ENCODE measurements at regions not wholly inside any gene's neighbourhood (a gene's known extent, or its start where the extent isn't known, plus 50 kb on each side); places are given as distances from the start of the nearest gene placed in this dataset.

- H3K36me3 ChIP-seq (ENCODE audit: control insufficient read depth, insufficient read depth, low read length), result no peaks in the 10 kb centered on the region
- intact Hi-C loops (cut with micrococcal nuclease; ENCODE audit: unreplicated experiment), result loop anchor here (10.0 kb wide), 2 partner anchors 657 to 767 kb away; partner anchors contain the start of gene PRDM5
- no peak for DNase-seq (ENCODE audit: low read depth, low spot score)
- no peak for ATAC-seq
- no TSS peak for BruUV-seq (replicated peaks)
- no peak overlapping the region for H3K27ac ChIP-seq (ENCODE audit: low read length)
- POLR2A ChIA-PET, result no interaction called here
- H3K27me3 ChIP-seq (ENCODE audit: control insufficient read depth, insufficient read depth, low read length), result no peaks in the 10 kb centered on the region
- TF ChIP-seq SIN3A (IDR thresholded peaks at IDR 0.05; ENCODE audit: borderline replicate concordance, insufficient read depth, low read depth, low read length), result no peak
- no peak for TF ChIP-seq TCF7L2 (IDR thresholded peaks at IDR 0.05; ENCODE audit: low read depth, low read length)
- no peak for TF ChIP-seq CTCF (IDR thresholded peaks at IDR 0.05)
- no peak for TF ChIP-seq POLR2AphosphoS5 (IDR thresholded peaks at IDR 0.05; ENCODE audit: low read depth, low read length)
- TF ChIP-seq, protein P1, sequence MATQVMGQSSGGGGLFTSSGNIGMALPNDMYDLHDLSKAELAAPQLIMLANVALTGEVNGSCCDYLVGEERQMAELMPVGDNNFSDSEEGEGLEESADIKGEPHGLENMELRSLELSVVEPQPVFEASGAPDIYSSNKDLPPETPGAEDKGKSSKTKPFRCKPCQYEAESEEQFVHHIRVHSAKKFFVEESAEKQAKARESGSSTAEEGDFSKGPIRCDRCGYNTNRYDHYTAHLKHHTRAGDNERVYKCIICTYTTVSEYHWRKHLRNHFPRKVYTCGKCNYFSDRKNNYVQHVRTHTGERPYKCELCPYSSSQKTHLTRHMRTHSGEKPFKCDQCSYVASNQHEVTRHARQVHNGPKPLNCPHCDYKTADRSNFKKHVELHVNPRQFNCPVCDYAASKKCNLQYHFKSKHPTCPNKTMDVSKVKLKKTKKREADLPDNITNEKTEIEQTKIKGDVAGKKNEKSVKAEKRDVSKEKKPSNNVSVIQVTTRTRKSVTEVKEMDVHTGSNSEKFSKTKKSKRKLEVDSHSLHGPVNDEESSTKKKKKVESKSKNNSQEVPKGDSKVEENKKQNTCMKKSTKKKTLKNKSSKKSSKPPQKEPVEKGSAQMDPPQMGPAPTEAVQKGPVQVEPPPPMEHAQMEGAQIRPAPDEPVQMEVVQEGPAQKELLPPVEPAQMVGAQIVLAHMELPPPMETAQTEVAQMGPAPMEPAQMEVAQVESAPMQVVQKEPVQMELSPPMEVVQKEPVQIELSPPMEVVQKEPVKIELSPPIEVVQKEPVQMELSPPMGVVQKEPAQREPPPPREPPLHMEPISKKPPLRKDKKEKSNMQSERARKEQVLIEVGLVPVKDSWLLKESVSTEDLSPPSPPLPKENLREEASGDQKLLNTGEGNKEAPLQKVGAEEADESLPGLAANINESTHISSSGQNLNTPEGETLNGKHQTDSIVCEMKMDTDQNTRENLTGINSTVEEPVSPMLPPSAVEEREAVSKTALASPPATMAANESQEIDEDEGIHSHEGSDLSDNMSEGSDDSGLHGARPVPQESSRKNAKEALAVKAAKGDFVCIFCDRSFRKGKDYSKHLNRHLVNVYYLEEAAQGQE (IDR thresholded peaks at IDR 0.05; ENCODE audit: insufficient read depth in 1 of 2, low read depth in 2 of 2, low read length in 1 of 2), result no peak
- H3K9me3 ChIP-seq (ENCODE audit: control insufficient read depth, insufficient read depth, low read depth, low read length), result no peaks in the 10 kb centered on the region
- CTCF ChIA-PET, result no interaction called here
- in situ Hi-C loops (cut with HindIII; ENCODE audit: low pct_unique_long_range_greater_than_20kb, low sequenced_read_pairs), result no loop called here
- no peaks in the 10 kb centered on the region for H3K4me1 ChIP-seq (ENCODE audit: control insufficient read depth, insufficient read depth, low read length)
- H3K4me3 ChIP-seq (ENCODE audit: low read depth in 2 of 2, low read length in 2 of 2), result no peak overlapping the region
Observed at GRCh38 chr4:120158046-120158445, 91.4 kb upstream of the MAD2L1 start.

GRCh38 chr4:120156120-120156718 is 89.6 kb upstream of the MAD2L1 start:
- BruUV-seq (replicated peaks), result no TSS peak
- Histone ChIP-seq H3K9me3 (ENCODE audit: control insufficient read depth, insufficient read depth, low read depth, low read length) (no peaks in the 10 kb centered on the region), H3K4me1 (ENCODE audit: control insufficient read depth, insufficient read depth, low read length) (no peaks in the 10 kb centered on the region), H3K36me3 (ENCODE audit: control insufficient read depth, insufficient read depth, low read length) (no peaks in the 10 kb centered on the region), H3K4me3 (ENCODE audit: low read depth in 2 of 2, low read length in 2 of 2) (no peak overlapping the region), H3K27ac (ENCODE audit: low read length) (no peak overlapping the region), H3K27me3 (ENCODE audit: control insufficient read depth, insufficient read depth, low read length) (no peaks in the 10 kb centered on the region)
- DNase-seq (ENCODE audit: low read depth, low spot score) (peak; percentile 52), ATAC-seq (peak; percentile 71)
- no peak for TF ChIP-seq SIN3A (IDR thresholded peaks at IDR 0.05; ENCODE audit: borderline replicate concordance, insufficient read depth, low read depth, low read length)
- TF ChIP-seq CTCF (IDR thresholded peaks at IDR 0.05), result peak; percentile 48; the same call in 1 of the 2 replicates
- in situ Hi-C loops (cut with HindIII; ENCODE audit: low pct_unique_long_range_greater_than_20kb, low sequenced_read_pairs) (no loop called here), intact Hi-C loops (cut with micrococcal nuclease; ENCODE audit: unreplicated experiment) (loop anchor here (2.0 to 10.0 kb wide), 3 partner anchors 659 to 941 kb away; partner anchors contain the start of gene PRDM5)
- POLR2A ChIA-PET, result no interaction called here
- CTCF ChIA-PET, result no interaction called here

All from Panc1 (cell line).